GM18511 (cell line): ENCODE measurements at regions not wholly inside any gene's neighbourhood (a gene's known extent, or its start where the extent isn't known, plus 50 kb on each side); places are given as distances from the start of the nearest gene placed in this dataset.

Source experiments
- ATAC-seq: cut with Tn5 transposase; IDR thresholded peaks from one replicate; pipeline ENCODE4 v1.9.1; 2021; ENCODE audit warnings: mild to moderate bottlenecking, moderate library complexity; ENCODE audit not compliant: unreplicated experiment

DNA sequence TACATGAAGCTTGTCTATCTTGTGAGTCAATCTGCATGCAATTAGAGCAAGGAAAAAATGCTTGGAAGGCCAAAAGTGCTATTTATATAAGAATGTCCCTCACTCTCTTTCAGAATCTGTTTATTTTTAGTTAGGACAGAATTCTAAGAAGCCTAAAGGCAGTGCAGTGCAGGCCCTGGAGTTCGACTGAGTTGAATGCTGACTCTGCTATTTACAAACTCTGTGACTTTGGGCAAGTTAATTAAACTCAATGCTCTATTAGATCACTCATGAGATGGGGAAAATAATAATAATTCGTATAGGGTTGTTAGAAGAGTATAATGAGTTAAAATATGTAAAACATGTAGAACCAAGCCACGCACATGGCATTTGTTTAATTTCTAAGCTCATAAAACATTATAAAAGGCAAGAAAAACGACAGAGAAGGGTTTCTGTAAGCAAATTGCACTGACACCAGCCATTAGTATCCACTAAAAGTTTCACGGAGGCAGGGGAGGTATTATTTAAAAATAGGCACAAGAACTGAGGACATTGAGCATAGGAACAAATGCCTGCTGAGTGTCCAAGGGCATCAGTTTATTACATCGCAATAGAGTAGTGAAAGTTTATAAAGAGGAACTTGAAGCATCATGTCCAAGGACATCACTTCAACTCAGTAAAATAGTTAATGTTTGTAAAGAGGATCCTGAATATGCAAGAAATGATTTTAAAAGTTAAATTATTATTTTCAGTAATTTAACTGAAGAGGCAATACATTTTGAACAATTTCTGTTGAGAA, 115.0 kb upstream of the INPP4B start:
- no peak for ATAC-seq

GRCh38 chr4:142961866-142962265, 115.8 kb upstream of the INPP4B start:
- ATAC-seq = peak; percentile 58

DNA sequence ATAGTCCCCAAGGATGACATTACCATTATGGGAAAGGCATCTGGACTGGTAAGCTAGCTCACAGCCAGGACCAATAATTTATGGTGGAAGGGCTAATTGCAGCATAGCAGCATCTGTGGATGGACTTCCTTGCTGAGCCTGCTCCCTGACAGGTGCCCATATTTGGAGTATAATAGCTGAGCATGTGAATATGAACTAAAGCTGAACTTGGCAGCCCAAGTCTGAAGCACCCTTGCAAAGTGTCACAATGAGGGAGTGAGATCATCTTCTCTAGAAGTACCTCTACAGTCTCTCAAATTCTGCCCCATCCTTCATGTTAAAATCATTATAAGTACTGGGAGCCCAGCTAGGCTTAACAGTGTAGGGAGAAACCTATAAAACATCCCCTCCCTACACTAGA, 128.2 kb upstream of the INPP4B start:
- no peak for ATAC-seq

DNA sequence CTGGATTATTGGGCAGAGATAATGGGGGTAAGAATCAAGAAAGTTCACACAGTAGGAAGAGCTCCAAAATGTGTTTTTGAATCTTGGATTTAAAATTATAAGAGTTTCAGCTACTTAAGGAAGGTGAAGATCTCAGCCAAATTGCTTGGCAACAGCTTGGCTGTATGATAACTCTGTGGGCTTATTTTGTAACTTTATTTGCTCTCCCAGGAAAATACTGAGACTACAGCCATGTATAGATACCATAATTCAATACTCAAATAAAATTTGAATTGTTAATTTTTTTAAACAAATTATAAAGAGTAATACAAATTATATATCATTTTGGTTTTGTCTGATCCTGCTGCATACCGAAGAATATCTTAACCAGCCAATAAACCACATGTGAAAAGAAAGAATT, 129.5 kb upstream of the INPP4B start:
- ATAC-seq = no peak

- no peak for ATAC-seq
These were observed 130.4 kb upstream of the INPP4B start for GRCh38 chr4:142976482-142976881.

DNA sequence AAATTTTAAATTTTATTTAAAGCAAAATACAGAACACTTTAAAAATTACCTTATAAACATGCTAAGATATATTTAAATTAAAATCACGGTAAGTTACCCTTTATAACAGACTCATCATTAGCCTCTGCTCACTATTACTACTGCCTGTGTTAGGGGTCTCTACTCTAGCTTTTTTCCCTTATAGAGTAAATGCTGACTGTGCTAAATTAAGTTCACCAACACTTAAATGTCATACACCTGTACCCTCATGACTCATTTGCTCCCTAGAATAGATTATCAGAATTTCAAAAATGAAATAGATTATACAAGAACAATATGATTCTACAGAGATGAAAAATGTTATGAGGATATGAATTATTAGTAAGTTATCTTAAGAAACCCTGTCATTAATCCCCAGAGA, 131.1 kb upstream of the INPP4B start:
- no peak for ATAC-seq

- no peak for ATAC-seq
These were observed 137.0 kb upstream of the INPP4B start for GRCh38 chr4:142983065-142983464.

- no peak for ATAC-seq
These were observed 137.5 kb upstream of the INPP4B start for GRCh38 chr4:142983589-142983988.

GRCh38 chr4:142984871-142985585, 138.9 kb upstream of the INPP4B start:
- ATAC-seq = no peak

DNA sequence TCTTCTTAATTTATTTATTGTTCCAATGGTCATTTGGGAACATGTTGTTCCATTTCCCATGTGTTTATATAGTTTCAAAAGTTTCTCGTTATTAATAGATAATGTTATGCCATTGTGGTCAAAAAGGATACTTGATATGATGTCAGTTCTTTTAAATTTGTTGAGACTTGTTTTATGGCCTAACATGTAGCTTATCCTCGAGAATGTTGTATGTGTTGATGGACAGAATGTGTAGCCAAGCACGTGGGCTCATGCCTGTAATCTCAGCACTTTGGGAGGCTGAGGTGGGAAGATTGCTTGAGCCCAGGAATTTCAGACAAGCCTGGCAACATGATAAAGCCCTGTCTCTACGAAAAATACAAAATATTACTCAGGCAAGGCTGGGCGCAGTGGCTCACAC, 168.5 kb upstream of the USP38 start:
- ATAC-seq = no peak

DNA sequence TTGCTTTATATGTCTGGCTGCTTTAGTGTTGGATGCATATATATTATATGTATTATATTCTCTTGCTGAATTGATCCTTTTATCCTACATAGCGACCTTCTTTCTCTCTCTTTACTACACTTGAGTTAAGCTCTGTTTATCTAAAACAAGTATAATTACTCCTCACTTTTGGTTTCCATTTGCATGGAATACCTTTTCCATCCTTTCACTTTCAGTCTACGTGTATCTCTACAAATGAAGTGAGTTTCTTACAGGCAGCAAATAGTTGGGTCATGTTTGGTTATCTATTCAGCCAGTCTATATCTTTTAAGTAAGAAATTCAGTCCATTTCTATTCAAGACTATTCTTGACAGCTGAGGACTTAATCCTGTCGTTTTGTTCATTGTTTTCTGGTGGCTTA, 167.5 kb upstream of the USP38 start:
- no peak for ATAC-seq

DNA sequence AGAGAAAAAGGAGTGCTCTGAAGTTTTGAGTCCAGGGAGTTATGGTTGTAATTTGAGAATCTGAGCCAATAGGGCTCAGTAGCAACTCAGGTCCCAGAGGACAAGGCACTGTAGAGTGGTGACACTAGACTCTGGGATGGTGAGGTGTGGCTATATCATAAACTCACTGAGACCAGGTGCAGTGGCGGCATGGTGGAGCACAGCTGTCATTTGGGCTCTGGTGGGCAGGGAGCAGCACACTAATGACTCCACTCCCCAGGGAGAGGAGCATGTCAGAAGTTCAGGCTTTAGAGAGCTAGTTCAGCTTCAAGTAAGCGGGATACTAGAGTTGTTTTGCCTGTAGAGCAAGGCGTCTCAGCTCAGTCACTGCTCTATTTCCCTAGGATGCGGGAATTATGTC, 165.4 kb upstream of the USP38 start:
- ATAC-seq = no peak

- peak; percentile 69 for ATAC-seq
These were observed 163.3 kb upstream of the USP38 start for GRCh38 chr4:143021384-143021783.

DNA sequence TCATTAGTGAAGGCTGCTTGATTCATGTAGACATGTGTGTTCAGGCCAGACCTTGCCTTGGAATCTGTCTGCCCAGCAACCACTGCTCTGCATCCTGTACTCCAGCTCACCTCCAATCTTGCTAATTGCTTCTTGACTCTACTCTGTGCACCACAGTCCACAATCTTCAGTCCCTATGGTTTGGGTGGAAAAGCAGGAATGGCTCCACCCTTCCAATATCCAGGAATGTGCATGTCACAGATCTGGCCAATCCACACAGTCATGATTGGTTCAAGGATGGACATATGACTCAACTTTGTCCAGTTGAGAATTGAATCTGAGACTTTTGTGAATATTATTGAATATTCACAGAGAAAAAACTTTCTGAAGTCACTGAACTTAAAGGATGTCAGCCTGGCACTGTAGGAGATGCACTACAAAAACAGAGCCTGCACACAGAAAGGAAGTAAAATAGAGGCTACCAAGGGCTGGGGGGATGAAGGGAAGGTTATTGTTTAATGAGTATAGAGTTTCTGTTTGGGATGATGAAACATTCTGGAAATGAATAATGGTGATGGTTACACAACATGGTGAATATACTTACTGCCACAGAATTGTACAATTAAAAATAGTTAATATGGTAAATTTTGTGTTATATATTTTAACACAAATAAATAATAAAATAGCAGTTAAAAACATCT, 161.3 kb upstream of the USP38 start:
- ATAC-seq = peak; percentile 29

- peak; percentile 51 for ATAC-seq
These were observed 159.5 kb upstream of the USP38 start for GRCh38 chr4:143025081-143025704.

DNA sequence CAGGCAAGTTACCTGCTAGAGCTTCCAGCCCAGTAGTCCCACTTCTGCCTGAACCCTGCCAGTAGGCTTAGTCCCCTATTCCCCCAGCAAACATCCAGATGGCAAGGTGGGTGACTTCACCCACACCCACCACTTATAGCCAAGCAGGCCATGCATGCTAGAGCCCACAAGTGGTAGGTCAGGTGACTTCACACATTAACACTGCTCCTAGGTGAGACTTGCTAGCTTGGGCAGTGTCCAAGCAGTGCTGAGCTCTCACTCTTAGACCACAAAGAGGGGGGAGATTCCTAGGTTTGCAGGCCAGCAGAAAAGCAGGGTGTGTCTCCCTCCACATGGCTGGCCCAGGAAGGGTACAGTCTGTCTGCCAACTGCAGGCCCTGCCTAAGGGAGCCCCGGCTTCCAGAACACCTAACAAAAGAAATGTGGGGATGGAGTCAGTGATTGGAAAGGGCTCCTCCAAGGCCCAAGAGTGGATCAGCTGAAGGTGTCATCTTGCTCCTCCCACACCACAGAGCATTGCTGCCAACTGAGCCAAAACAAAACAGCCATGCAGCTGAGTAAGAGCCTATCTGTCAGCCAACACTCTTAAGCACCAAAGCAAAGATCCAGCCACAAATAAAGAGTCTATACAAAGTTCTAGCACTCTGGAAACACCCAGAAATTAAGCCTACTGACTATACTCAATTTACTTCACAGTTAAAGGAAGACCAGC, 158.1 kb upstream of the USP38 start:
- ATAC-seq = no peak

DNA sequence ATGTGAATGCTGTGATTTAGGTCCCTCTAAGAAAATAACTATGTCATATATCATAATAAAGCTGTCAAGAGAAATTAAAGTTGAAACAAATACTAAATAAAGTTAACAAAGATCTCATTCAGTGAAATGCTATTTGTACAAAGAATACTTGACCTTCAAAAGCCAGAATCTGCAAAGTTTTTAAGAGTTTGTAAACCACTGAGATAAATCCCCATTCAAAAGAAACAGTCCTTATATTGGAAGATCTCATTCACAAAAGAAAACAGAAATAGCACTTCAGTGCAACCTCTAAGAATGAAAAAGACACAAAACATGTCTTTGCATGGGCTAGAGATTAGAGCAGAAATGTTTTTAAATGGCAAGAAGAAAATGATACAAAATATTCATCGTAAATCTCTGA, 149.1 kb upstream of the USP38 start:
- ATAC-seq = no peak

DNA sequence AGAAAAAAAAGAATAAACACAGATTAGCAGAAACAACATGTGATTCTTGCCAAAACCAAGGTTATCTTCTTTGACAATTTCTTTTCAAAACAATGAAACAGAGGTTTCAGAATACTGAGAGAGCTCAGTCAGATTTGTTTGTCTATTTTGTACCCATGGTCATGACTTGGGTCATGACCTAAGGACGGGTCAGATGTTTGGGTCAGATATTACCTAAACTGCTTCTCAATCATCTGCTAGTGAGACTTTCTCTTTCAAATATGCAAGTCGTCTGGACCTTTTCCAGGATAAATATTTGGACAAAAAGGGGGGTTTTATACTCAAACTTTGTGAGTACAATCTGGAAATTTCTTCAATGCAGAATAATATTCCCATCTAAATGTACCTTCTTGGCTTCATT, 148.3 kb upstream of the USP38 start:
- no peak for ATAC-seq

GRCh38 chr4:143046454-143046853, 138.3 kb upstream of the USP38 start:
- ATAC-seq = no peak

- no peak for ATAC-seq
These were observed 137.8 kb upstream of the USP38 start for GRCh38 chr4:143046906-143047305.

GRCh38 chr4:143054971-143055370, 129.7 kb upstream of the USP38 start:
- no peak for ATAC-seq
